SH-SY5Y (cell line): ENCODE measurements at regions not wholly inside any gene's neighbourhood (a gene's known extent, or its start where the extent isn't known, plus 50 kb on each side); places are given as distances from the start of the nearest gene placed in this dataset.

ENCODE experiments used
- GATA2 ChIP-seq: IDR thresholded peaks from 2 replicates; pipeline ENCODE4 v1.6.1; 2011; ENCODE audit warnings: mild to moderate bottlenecking, low read depth, low read length
- GATA3 ChIP-seq: IDR thresholded peaks from 2 replicates; pipeline ENCODE4 v1.6.1; 2011; ENCODE audit warnings: low read depth, mild to moderate bottlenecking, low read length, moderate library complexity

GRCh38 chr21:28789523-28789922, 203.2 kb downstream of the LTN1 start:
- no peak for TF ChIP-seq GATA3
- no peak for TF ChIP-seq GATA2
